ENCODE measurements at regions not wholly inside any gene's neighbourhood (a gene's known extent, or its start where the extent isn't known, plus 50 kb on each side); places are given as distances from the start of the nearest gene placed in this dataset.

- TF ChIP-seq ZBTB40 (IDR thresholded peaks at IDR 0.05; ENCODE audit: borderline replicate concordance): no peak
- no peak for TF ChIP-seq ATF3 (IDR thresholded peaks at IDR 0.05; ENCODE audit: borderline replicate concordance, extremely low read depth, low read depth, low read length)
- TF ChIP-seq EP300 (IDR thresholded peaks at IDR 0.05; ENCODE audit: borderline replicate concordance in 1 of 2, control insufficient read depth in 1 of 2, low read depth in 2 of 2, low read length in 2 of 2): no peak
- TF ChIP-seq NFYA (IDR thresholded peaks at IDR 0.05; ENCODE audit: borderline replicate concordance, low read depth, low read length): no peak
- no peak for TF ChIP-seq PRDM15 (CRISPR knock-in tag; IDR thresholded peaks at IDR 0.05)
- no peak for TF ChIP-seq POLR2AphosphoS5 (IDR thresholded peaks at IDR 0.05; ENCODE audit: low read length)
- TF ChIP-seq TCF3 (IDR thresholded peaks at IDR 0.05; ENCODE audit: borderline replicate concordance, insufficient read depth, low read depth, low read length): no peak
- no peak for TF ChIP-seq ZBTB33 (IDR thresholded peaks at IDR 0.05)
- no peak for TF ChIP-seq BRCA1 (IDR thresholded peaks at IDR 0.05; ENCODE audit: low read depth, low read length)
- no peak for TF ChIP-seq EZH2 (IDR thresholded peaks at IDR 0.05; ENCODE audit: borderline replicate concordance, control insufficient read depth, low read depth, low read length)
- TF ChIP-seq RELB (IDR thresholded peaks at IDR 0.05; ENCODE audit: low read depth): no peak
- no peak for TF ChIP-seq DPF2 (IDR thresholded peaks at IDR 0.05)
Measured at GRCh38 chr6:51167468-51167867, 348.8 kb downstream of the TFAP2B start (continued).

All from GM12878 (cell line).